Gastrocnemius medialis (tissue), 4 donors: ENCODE measurements at regions not wholly inside any gene's neighbourhood (a gene's known extent, or its start where the extent isn't known, plus 50 kb on each side); places are given as distances from the start of the nearest gene placed in this dataset.

Source experiments
- ATAC-seq, 2 donors: fragments of 150-250 bp; one replicate each; pipeline ENCODE4 v1.9.1; 2016
- DNase-seq, 2 donors: peaks; one replicate each; pipeline ENCODE4 v3.0.0-alpha.2; 2019
- H3K27ac ChIP-seq, 4 donors: fragments of 200-600 bp; sonication (generic); 1 replicate in 1 of 4; 2 replicates in 3 of 4; pipeline ENCODE4 v1.5.1; 2016 to 2018; ENCODE audit warnings: mild to moderate bottlenecking in 2 of 4, moderate library complexity in 1 of 4
- H3K27me3 ChIP-seq, 3 donors: fragments of 200-600 bp; sonication (generic) in 2 of 3; 1 replicate in 1 of 3; 2 replicates in 2 of 3; pipeline versions ENCODE4 v1.5.1 to v1.6.0; 2016 to 2019; ENCODE audit warnings: mild to moderate bottlenecking in 1 of 3, moderate library complexity in 1 of 3
- H3K36me3 ChIP-seq, 2 donors: fragments of 200-600 bp; sonication (generic) in 1 of 2; one replicate each; pipeline ENCODE4 v1.5.1; 2017 to 2018
- H3K4me1 ChIP-seq, 2 donors: fragments of 200-600 bp; sonication (generic) in 1 of 2; one replicate each; pipeline ENCODE4 v1.5.1; 2016 to 2017; ENCODE audit warnings: mild to moderate bottlenecking in 2 of 2
- H3K4me3 ChIP-seq, 4 donors: fragments of 200-600 bp; sonication (generic) in 3 of 4; 1 replicate in 1 of 4; 2 replicates in 3 of 4; pipeline ENCODE4 v1.5.1; 2016 to 2019; ENCODE audit warnings: mild to moderate bottlenecking in 2 of 4
- H3K9me3 ChIP-seq, 3 donors: fragments of 200-600 bp; sonication (generic) in 2 of 3; 1 replicate in 1 of 3; 2 replicates in 2 of 3; pipeline ENCODE4 v1.5.1; 2016 to 2019
- POLR2A ChIP-seq, 2 donors: fragments of 450-650 bp; IDR thresholded peaks; one replicate each; pipeline ENCODE4 v1.6.1; 2017; ENCODE audit warnings: antibody characterized with exemption in 2 of 2, mild to moderate bottlenecking in 2 of 2, moderate library complexity in 2 of 2
- in situ Hi-C, 4 donors: fragments of 200-750 bp; cut with MboI; loops; one replicate each; pipeline versions ENCODE4 v1.15.0 to v1.8.0; 2017; ENCODE audit warnings: low sequenced_read_pairs in 4 of 4
- intact Hi-C: fragments of 100-400 bp; cut with DNase I; formaldehyde crosslinking; loops from one replicate; pipeline ENCODE4 v1.15.1; 2023; ENCODE audit warnings: low total_unique reads
- TF ChIP-seq, protein P1 (sequence below), 5 experiments: fragments of 450-650 bp in 3 of 5; fragments of 200-600 bp in 2 of 5; sonication (generic) in 2 of 5; IDR thresholded peaks in 4 of 5; conservative IDR thresholded peaks in 1 of 5; 1 replicate in 4 of 5; 2 replicates in 1 of 5; pipeline ENCODE4 v1.5.1; 2016 to 2019; ENCODE audit warnings: antibody characterized with exemption in 5 of 5, mild to moderate bottlenecking in 3 of 5, moderate library complexity in 3 of 5

DNA sequence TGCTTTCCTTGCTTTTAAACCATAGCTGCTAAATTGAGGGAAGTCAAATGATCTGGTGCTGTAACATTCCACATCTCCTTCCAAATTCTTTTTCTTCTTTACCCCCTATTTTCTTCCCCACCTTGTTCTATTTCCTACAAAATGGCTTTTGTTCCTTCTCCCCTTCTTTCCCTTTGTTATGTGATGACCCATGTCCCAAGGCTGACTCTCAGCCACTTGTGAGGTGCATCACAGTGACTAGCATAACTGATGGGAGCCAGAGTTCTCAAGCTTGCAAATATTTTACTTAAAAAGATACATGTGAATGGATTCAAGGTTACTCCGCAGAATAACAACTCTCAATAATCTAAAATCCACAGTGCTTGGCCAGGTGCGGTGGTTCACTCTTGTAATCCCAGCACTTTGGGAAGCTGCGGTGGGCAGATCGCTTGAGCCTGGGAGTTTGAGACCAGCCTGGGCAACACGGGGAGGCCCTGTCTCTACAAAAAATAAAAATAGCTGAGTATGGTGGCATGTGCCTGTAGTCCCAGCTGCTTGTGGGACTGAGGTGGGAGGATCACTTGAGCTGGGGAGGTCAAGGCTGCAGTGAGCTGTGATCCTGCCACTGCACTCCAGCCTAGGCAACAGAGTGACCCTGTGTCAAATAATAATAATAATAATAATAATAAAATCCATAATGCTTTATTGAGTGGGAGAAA is 100.1 kb upstream of the CERS6 start:
- DNase-seq (no peak), ATAC-seq (no peak)
- Histone ChIP-seq H3K27ac (no peak overlapping the region), H3K27me3 (no peaks in the 10 kb centered on the region), H3K4me3 (no peak overlapping the region), H3K9me3 (no peaks in the 10 kb centered on the region), H3K4me1 (no peaks in the 10 kb centered on the region), H3K36me3 (no peaks in the 10 kb centered on the region)
- intact Hi-C loops (no loop called here), in situ Hi-C loops (no loop called here)
- TF ChIP-seq, protein P1, sequence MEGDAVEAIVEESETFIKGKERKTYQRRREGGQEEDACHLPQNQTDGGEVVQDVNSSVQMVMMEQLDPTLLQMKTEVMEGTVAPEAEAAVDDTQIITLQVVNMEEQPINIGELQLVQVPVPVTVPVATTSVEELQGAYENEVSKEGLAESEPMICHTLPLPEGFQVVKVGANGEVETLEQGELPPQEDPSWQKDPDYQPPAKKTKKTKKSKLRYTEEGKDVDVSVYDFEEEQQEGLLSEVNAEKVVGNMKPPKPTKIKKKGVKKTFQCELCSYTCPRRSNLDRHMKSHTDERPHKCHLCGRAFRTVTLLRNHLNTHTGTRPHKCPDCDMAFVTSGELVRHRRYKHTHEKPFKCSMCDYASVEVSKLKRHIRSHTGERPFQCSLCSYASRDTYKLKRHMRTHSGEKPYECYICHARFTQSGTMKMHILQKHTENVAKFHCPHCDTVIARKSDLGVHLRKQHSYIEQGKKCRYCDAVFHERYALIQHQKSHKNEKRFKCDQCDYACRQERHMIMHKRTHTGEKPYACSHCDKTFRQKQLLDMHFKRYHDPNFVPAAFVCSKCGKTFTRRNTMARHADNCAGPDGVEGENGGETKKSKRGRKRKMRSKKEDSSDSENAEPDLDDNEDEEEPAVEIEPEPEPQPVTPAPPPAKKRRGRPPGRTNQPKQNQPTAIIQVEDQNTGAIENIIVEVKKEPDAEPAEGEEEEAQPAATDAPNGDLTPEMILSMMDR (IDR thresholded peaks at IDR 0.05 in 4 of 5, conservative IDR thresholded peaks at IDR 0.05 in 1 of 5) = no peak
- no peak for TF ChIP-seq POLR2A (IDR thresholded peaks at IDR 0.05)

DNA sequence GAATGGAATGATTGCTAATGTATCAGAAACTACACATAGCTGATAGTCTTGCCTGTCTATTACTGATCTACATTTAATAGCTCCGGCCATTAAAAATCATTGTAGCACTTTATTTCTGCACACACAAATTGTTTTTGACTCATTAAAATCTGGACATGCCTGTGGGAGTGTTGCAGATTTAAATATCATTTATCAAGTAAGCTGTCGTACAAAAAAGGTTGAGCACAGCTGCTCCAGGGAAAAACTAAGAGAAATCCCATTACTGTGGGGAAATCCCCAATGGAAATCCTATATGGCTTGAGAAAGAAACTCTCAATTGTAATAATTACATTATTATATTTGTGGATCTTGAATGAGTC is 99.6 kb upstream of the CERS6 start:
- Histone ChIP-seq H3K4me3 (no peak overlapping the region), H3K4me1 (no peaks in the 10 kb centered on the region), H3K27ac (no peak overlapping the region), H3K9me3 (no peaks in the 10 kb centered on the region), H3K36me3 (no peaks in the 10 kb centered on the region), H3K27me3 (no peaks in the 10 kb centered on the region)
- DNase-seq (no peak), ATAC-seq (no peak)
- in situ Hi-C loops = no loop called here
- TF ChIP-seq POLR2A (IDR thresholded peaks at IDR 0.05) = no peak
- TF ChIP-seq, protein P1 (IDR thresholded peaks at IDR 0.05 in 4 of 5, conservative IDR thresholded peaks at IDR 0.05 in 1 of 5) = no peak
- intact Hi-C loops = no loop called here

DNA sequence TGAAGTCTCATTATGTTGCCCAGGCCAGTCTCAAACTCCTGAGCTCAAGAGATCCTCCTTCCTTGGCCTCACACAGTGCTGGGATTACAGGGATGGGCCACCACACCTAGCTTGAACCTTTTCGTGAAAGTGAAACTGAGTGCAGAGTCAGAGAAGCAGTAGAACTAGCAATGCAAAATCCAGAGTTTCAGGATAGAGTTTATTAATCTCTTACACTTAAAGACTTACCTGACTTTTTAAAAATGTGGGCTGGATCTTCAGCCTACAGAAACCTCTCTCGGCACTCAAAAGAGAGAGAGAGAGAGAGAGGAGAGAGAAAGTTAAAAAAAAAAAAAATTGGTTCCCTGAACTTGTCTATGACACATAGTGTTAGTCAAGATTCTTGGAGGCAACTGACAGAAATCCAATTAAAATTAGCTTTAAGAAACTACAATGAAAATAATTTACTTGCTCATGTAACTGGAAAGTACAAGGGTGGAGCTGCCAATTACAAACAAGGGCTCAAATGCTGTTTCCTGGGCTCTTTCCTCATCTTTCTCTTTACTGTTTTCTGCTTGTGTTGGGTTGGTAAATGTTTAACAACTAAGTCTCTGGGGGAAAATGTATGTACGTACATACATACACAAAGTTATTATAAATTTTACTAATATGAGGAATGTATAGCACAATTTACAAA is 98.1 kb upstream of the CERS6 start:
- TF ChIP-seq, protein P1 (IDR thresholded peaks at IDR 0.05 in 4 of 5, conservative IDR thresholded peaks at IDR 0.05 in 1 of 5) = no peak
- no peak for TF ChIP-seq POLR2A (IDR thresholded peaks at IDR 0.05)
- intact Hi-C loops (no loop called here), in situ Hi-C loops (no loop called here)
- Histone ChIP-seq H3K27ac (no peak overlapping the region), H3K9me3 (no peaks in the 10 kb centered on the region), H3K27me3 (no peaks in the 10 kb centered on the region), H3K4me1 (no peaks in the 10 kb centered on the region), H3K4me3 (no peak overlapping the region), H3K36me3 (no peaks in the 10 kb centered on the region)
- DNase-seq (no peak), ATAC-seq (no peak)

DNA sequence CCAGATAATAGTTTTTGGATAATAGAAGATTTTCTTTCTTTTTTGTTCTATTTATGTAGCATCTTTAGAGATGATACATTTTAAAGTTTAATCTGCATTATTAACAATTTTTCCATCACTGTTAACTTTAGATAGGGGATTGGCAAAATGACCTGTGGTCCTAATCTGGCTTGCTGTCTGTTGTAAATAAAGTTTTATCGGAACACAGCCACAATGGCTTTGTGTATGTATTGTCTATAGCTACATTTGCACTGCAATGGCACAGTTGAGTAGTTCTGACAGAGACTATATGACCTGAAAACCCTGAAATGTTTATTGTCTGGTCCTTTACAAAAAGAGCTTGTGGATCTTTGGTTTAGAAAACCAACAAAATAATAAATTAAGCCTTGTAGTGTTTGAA is 97.0 kb upstream of the CERS6 start:
- no peak overlapping the region for H3K4me3 ChIP-seq
- H3K4me1 ChIP-seq = no peaks in the 10 kb centered on the region
- H3K36me3 ChIP-seq = no peaks in the 10 kb centered on the region
- no peak for TF ChIP-seq POLR2A (IDR thresholded peaks at IDR 0.05)
- TF ChIP-seq, protein P1 (IDR thresholded peaks at IDR 0.05 in 4 of 5, conservative IDR thresholded peaks at IDR 0.05 in 1 of 5) = no peak
- ATAC-seq (no peak), DNase-seq (no peak)
- H3K27ac ChIP-seq = no peak overlapping the region
- in situ Hi-C loops (no loop called here), intact Hi-C loops (no loop called here)
- no peaks in the 10 kb centered on the region for H3K27me3 ChIP-seq
- no peaks in the 10 kb centered on the region for H3K9me3 ChIP-seq
